ENCODE measurements at regions not wholly inside any gene's neighbourhood (a gene's known extent, or its start where the extent isn't known, plus 50 kb on each side); places are given as distances from the start of the nearest gene placed in this dataset.

GRCh38 chr3:101099791-101100190 lies 106.6 kb upstream of the ABI3BP start:
- Histone ChIP-seq H3K27me3 (ENCODE audit: low read depth) (no peaks in the 10 kb centered on the region), H3K4me3 (no peak overlapping the region), H3K27ac (no peak overlapping the region), H3K9me3 (no peaks in the 10 kb centered on the region), H3K4me1 (no peaks in the 10 kb centered on the region), H3K36me3 (no peaks in the 10 kb centered on the region)
- ATAC-seq (no peak), DNase-seq (no peak)
- no peak for TF ChIP-seq CTCF (IDR thresholded peaks at IDR 0.05)
- intact Hi-C loops (cut with DNase I): no loop called here

GRCh38 chr3:101096444-101096843 lies 103.2 kb upstream of the ABI3BP start:
- Histone ChIP-seq H3K27ac (no peak overlapping the region), H3K4me3 (no peak overlapping the region), H3K36me3 (no peaks in the 10 kb centered on the region), H3K4me1 (no peaks in the 10 kb centered on the region), H3K9me3 (no peaks in the 10 kb centered on the region), H3K27me3 (ENCODE audit: low read depth) (no peaks in the 10 kb centered on the region)
- intact Hi-C loops (cut with DNase I): no loop called here
- no peak for TF ChIP-seq CTCF (IDR thresholded peaks at IDR 0.05)
- DNase-seq: no peak
- no peak for ATAC-seq

- ATAC-seq: no peak
- no peak overlapping the region for H3K4me3 ChIP-seq
- intact Hi-C loops (cut with DNase I): no loop called here
- no peaks in the 10 kb centered on the region for H3K27me3 ChIP-seq (ENCODE audit: low read depth)
- DNase-seq: no peak
- no peak for TF ChIP-seq CTCF (IDR thresholded peaks at IDR 0.05)
- H3K36me3 ChIP-seq: no peaks in the 10 kb centered on the region
- H3K4me1 ChIP-seq: no peaks in the 10 kb centered on the region
- H3K27ac ChIP-seq: no peak overlapping the region
- H3K9me3 ChIP-seq: no peaks in the 10 kb centered on the region
Observed at GRCh38 chr3:101095693-101096430, 102.6 kb upstream of the ABI3BP start.

- TF ChIP-seq CTCF (IDR thresholded peaks at IDR 0.05): no peak
- H3K4me3 ChIP-seq: no peak overlapping the region
- intact Hi-C loops (cut with DNase I): no loop called here
- no peaks in the 10 kb centered on the region for H3K9me3 ChIP-seq
- H3K27ac ChIP-seq: no peak overlapping the region
- no peak for ATAC-seq
- DNase-seq: no peak
- H3K4me1 ChIP-seq: no peaks in the 10 kb centered on the region
- no peaks in the 10 kb centered on the region for H3K36me3 ChIP-seq
- H3K27me3 ChIP-seq (ENCODE audit: low read depth): no peaks in the 10 kb centered on the region
Observed at GRCh38 chr3:101091489-101091888, 98.3 kb upstream of the ABI3BP start.

- no peak for TF ChIP-seq CTCF (IDR thresholded peaks at IDR 0.05)
- Histone ChIP-seq H3K4me3 (no peak overlapping the region), H3K4me1 (no peaks in the 10 kb centered on the region), H3K27ac (no peak overlapping the region), H3K9me3 (no peaks in the 10 kb centered on the region), H3K36me3 (no peaks in the 10 kb centered on the region), H3K27me3 (ENCODE audit: low read depth) (no peaks in the 10 kb centered on the region)
- ATAC-seq: no peak
- DNase-seq: no peak
- intact Hi-C loops (cut with DNase I): no loop called here
Observed at GRCh38 chr3:101085752-101086151, 92.5 kb upstream of the ABI3BP start.

Measured in lower lobe of right lung (tissue), 2 donors.